ENCODE measurements at regions not wholly inside any gene's neighbourhood (a gene's known extent, or its start where the extent isn't known, plus 50 kb on each side); places are given as distances from the start of the nearest gene placed in this dataset.

DNA sequence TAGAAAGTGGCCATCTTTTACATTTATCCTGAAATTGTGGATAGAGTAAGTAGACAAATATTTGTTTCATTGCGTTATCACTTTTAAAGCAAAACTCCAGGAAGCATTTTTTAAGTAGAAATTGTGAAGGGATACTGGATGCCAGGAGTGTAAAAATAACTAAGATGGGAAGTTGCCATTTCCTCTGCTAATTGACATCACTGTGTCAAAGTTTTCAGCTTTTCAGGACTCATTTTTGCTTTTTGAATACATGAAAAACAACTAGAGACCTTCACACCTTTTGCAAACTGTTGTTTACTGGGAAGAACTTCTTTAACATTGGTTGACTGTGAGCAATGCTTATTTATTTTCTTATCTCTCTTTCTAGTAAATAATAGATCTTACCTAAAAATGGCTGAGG is 337.5 kb downstream of the NR2F1-AS1 start:
- Histone ChIP-seq H3K27me3 (ENCODE audit: insufficient read depth, low read length) (no peaks in the 10 kb centered on the region), H3K27ac (ENCODE audit: low read depth, low read length, poor library complexity, severe bottlenecking) (no peak overlapping the region), H4K20me1 (ENCODE audit: insufficient read depth, low read length) (no peaks in the 10 kb centered on the region), H3K36me3 (ENCODE audit: insufficient read depth, low read length) (no peaks in the 10 kb centered on the region), H3K4me1 (ENCODE audit: insufficient read depth, low read length, severe bottlenecking) (no peaks in the 10 kb centered on the region), H3K9ac (ENCODE audit: low read length) (no peak overlapping the region), H3K9me2 (ENCODE audit: low read depth, low read length) (no peaks in the 10 kb centered on the region), H3K4me2 (ENCODE audit: low read length) (no peak overlapping the region), H2AFZ (ENCODE audit: low read length) (no peak overlapping the region), H3K9me3 (ENCODE audit: low read length) (no peaks in the 10 kb centered on the region), H3K79me2 (ENCODE audit: insufficient read depth, low read length) (no peaks in the 10 kb centered on the region), H3F3A (ENCODE audit: insufficient read depth, low read length) (no peaks in the 10 kb centered on the region), H3K4me3 (ENCODE audit: low read depth, low read length, poor library complexity, severe bottlenecking) (no peak overlapping the region)
- TF ChIP-seq, protein P1, sequence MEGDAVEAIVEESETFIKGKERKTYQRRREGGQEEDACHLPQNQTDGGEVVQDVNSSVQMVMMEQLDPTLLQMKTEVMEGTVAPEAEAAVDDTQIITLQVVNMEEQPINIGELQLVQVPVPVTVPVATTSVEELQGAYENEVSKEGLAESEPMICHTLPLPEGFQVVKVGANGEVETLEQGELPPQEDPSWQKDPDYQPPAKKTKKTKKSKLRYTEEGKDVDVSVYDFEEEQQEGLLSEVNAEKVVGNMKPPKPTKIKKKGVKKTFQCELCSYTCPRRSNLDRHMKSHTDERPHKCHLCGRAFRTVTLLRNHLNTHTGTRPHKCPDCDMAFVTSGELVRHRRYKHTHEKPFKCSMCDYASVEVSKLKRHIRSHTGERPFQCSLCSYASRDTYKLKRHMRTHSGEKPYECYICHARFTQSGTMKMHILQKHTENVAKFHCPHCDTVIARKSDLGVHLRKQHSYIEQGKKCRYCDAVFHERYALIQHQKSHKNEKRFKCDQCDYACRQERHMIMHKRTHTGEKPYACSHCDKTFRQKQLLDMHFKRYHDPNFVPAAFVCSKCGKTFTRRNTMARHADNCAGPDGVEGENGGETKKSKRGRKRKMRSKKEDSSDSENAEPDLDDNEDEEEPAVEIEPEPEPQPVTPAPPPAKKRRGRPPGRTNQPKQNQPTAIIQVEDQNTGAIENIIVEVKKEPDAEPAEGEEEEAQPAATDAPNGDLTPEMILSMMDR (IDR thresholded peaks at IDR 0.05; ENCODE audit: low read length): no peak
- no peak for TF ChIP-seq EZH2 (IDR thresholded peaks at IDR 0.05; ENCODE audit: borderline replicate concordance, low read length)

DNA sequence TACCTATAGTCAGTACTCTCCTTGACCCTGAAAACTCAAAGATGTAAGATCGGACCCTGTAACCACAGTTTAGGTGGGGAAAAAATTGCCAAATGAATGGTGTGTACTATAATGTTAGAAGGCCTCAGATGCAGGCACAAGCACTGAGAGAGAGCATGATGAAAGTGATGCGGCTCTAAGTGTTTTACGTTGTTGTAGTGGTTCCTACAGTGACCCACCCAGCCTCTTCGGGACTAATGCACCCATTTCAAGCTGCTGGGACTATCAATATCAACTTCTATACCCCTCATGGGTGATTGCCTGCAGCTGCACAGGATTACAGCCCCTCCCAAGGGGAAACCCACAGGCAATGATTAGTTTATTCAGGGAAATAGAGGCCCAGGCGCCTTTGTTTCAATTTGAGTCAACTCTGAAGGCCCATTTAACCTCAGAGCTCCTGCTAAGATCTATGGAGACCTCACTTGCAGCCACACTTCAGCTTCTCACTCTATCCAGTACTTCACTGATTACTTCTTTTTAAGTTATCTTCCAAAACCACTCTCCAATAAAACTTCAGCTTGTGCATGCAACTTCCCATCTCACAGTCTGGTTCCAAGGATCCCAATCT is 340.7 kb downstream of the NR2F1-AS1 start:
- no peak overlapping the region for H2AFZ ChIP-seq (ENCODE audit: low read length)
- H3F3A ChIP-seq (ENCODE audit: insufficient read depth, low read length): no peaks in the 10 kb centered on the region
- H3K27ac ChIP-seq (ENCODE audit: low read depth, low read length, poor library complexity, severe bottlenecking): no peak overlapping the region
- no peaks in the 10 kb centered on the region for H3K36me3 ChIP-seq (ENCODE audit: insufficient read depth, low read length)
- TF ChIP-seq, protein P1 (IDR thresholded peaks at IDR 0.05; ENCODE audit: low read length): no peak
- no peak for TF ChIP-seq EZH2 (IDR thresholded peaks at IDR 0.05; ENCODE audit: borderline replicate concordance, low read length)
- no peak overlapping the region for H3K4me3 ChIP-seq (ENCODE audit: low read depth, low read length, poor library complexity, severe bottlenecking)
- H4K20me1 ChIP-seq (ENCODE audit: insufficient read depth, low read length): no peaks in the 10 kb centered on the region
- no peaks in the 10 kb centered on the region for H3K79me2 ChIP-seq (ENCODE audit: insufficient read depth, low read length)
- no peaks in the 10 kb centered on the region for H3K9me2 ChIP-seq (ENCODE audit: low read depth, low read length)
- H3K4me1 ChIP-seq (ENCODE audit: insufficient read depth, low read length, severe bottlenecking): no peaks in the 10 kb centered on the region
- no peak overlapping the region for H3K9ac ChIP-seq (ENCODE audit: low read length)
- no peaks in the 10 kb centered on the region for H3K9me3 ChIP-seq (ENCODE audit: low read length)
- H3K27me3 ChIP-seq (ENCODE audit: insufficient read depth, low read length): no peaks in the 10 kb centered on the region
- no peak overlapping the region for H3K4me2 ChIP-seq (ENCODE audit: low read length)

DNA sequence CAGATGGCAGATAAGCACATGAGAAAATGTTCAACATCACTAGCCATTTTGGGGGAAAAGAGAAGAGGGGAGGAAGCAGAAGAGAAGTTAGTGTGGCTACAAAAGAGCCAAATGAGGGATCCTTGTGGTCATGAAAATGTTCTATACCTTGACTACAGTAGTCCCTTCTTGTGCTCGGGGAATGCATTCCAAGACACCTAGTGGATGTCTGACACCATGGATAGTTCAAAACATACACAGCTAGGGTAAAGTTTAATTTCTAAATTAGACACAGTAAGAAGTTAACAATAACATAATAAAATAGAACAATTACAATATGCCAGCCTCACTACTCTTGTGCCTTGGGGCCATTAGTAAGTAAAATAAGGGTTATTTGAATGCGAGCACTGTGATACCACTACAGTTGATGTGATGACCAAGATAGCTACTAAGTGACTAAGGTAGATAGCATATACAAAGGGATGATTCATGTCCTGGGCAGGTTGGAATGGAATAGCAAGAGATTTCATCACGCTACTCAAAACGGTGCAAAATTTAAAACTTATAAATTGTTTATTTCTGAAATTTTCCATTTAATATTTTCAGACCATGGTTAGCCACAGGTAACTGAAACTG is 344.1 kb downstream of the NR2F1-AS1 start:
- H3K9me3 ChIP-seq (ENCODE audit: low read length): no peaks in the 10 kb centered on the region
- H2AFZ ChIP-seq (ENCODE audit: low read length): no peak overlapping the region
- H3K9ac ChIP-seq (ENCODE audit: low read length): no peak overlapping the region
- no peaks in the 10 kb centered on the region for H3K4me1 ChIP-seq (ENCODE audit: insufficient read depth, low read length, severe bottlenecking)
- H3K27me3 ChIP-seq (ENCODE audit: insufficient read depth, low read length): no peaks in the 10 kb centered on the region
- H3K9me2 ChIP-seq (ENCODE audit: low read depth, low read length): no peaks in the 10 kb centered on the region
- TF ChIP-seq EZH2 (IDR thresholded peaks at IDR 0.05; ENCODE audit: borderline replicate concordance, low read length): no peak
- TF ChIP-seq, protein P1 (IDR thresholded peaks at IDR 0.05; ENCODE audit: low read length): no peak
- H3F3A ChIP-seq (ENCODE audit: insufficient read depth, low read length): no peaks in the 10 kb centered on the region
- no peak overlapping the region for H3K4me2 ChIP-seq (ENCODE audit: low read length)
- no peaks in the 10 kb centered on the region for H4K20me1 ChIP-seq (ENCODE audit: insufficient read depth, low read length)
- H3K27ac ChIP-seq (ENCODE audit: low read depth, low read length, poor library complexity, severe bottlenecking): no peak overlapping the region
- H3K4me3 ChIP-seq (ENCODE audit: low read depth, low read length, poor library complexity, severe bottlenecking): no peak overlapping the region
- H3K36me3 ChIP-seq (ENCODE audit: insufficient read depth, low read length): no peaks in the 10 kb centered on the region
- no peaks in the 10 kb centered on the region for H3K79me2 ChIP-seq (ENCODE audit: insufficient read depth, low read length)

Data from OCI-LY1 (cell line).